GM18907 (cell line): ENCODE measurements at regions not wholly inside any gene's neighbourhood (a gene's known extent, or its start where the extent isn't known, plus 50 kb on each side); places are given as distances from the start of the nearest gene placed in this dataset.
"Not testable (repeated sequence)": the region's sequence is repeated elsewhere in the genome, so short reads cannot be mapped to it uniquely, and the experiment has no call there.

Source experiments
- ATAC-seq: cut with Tn5 transposase; IDR thresholded peaks from one replicate; pipeline ENCODE4 v1.9.1; 2021; ENCODE audit warnings: mild to moderate bottlenecking, moderate library complexity; ENCODE audit not compliant: unreplicated experiment

GRCh38 chr3:176247191-176247590 is 950.1 kb downstream of the TBL1XR1 start:
- ATAC-seq: no peak

- ATAC-seq: no peak
Observed at GRCh38 chr3:176219970-176220369, 977.3 kb downstream of the TBL1XR1 start.

GRCh38 chr3:176214758-176215157 is 982.5 kb downstream of the TBL1XR1 start:
- no peak for ATAC-seq

GRCh38 chr3:176213314-176213713 is 984.0 kb downstream of the TBL1XR1 start:
- ATAC-seq: not testable (repeated sequence)

GRCh38 chr3:176208915-176209314 is 988.4 kb downstream of the TBL1XR1 start:
- ATAC-seq: no peak

- ATAC-seq: no peak
Observed at GRCh38 chr3:176208283-176208682, 989.0 kb downstream of the TBL1XR1 start.

GRCh38 chr3:176206809-176207208 is 990.5 kb downstream of the TBL1XR1 start:
- no peak for ATAC-seq

GRCh38 chr3:176202652-176203051 is 994.6 kb downstream of the TBL1XR1 start:
- no peak for ATAC-seq

- ATAC-seq: no peak
Observed at GRCh38 chr3:176193032-176193730, 1004.1 kb downstream of the TBL1XR1 start.

- no peak for ATAC-seq
Observed at GRCh38 chr3:176190755-176191154, 1006.5 kb downstream of the TBL1XR1 start.

- ATAC-seq: no peak
Observed at GRCh38 chr3:176183181-176183580, 1014.1 kb downstream of the TBL1XR1 start.

- ATAC-seq: no peak
Observed at GRCh38 chr3:176174060-176174459, 1023.2 kb downstream of the TBL1XR1 start.

GRCh38 chr3:176172492-176172891 is 1024.8 kb downstream of the TBL1XR1 start:
- ATAC-seq: no peak

- ATAC-seq: no peak
Observed at GRCh38 chr3:176167272-176167671, 1030.0 kb downstream of the TBL1XR1 start.

- no peak for ATAC-seq
Observed at GRCh38 chr3:176160997-176161396, 1036.3 kb downstream of the TBL1XR1 start.

GRCh38 chr3:176159796-176160195 is 1037.5 kb downstream of the TBL1XR1 start:
- ATAC-seq: no peak

- ATAC-seq: no peak
Observed at GRCh38 chr3:176155012-176155411, 1042.3 kb downstream of the TBL1XR1 start.

- ATAC-seq: no peak
Observed at GRCh38 chr3:176149567-176149966, 1047.7 kb downstream of the TBL1XR1 start.

- no peak for ATAC-seq
Observed at GRCh38 chr3:176147251-176147650, 1050.0 kb downstream of the TBL1XR1 start.

- no peak for ATAC-seq
Observed at GRCh38 chr3:176141837-176142236, 1055.4 kb downstream of the TBL1XR1 start.

GRCh38 chr3:176120507-176120906 is 1076.8 kb downstream of the TBL1XR1 start:
- ATAC-seq: no peak

GRCh38 chr3:176119826-176120225 is 1077.5 kb downstream of the TBL1XR1 start:
- no peak for ATAC-seq

- no peak for ATAC-seq
Observed at GRCh38 chr3:176106380-176106779, 1090.9 kb downstream of the TBL1XR1 start.
